Mucosa of rectum (tissue), 2 donors: ENCODE measurements at regions not wholly inside any gene's neighbourhood (a gene's known extent, or its start where the extent isn't known, plus 50 kb on each side); places are given as distances from the start of the nearest gene placed in this dataset.
"Not testable (repeated sequence)": the region's sequence is repeated elsewhere in the genome, so short reads cannot be mapped to it uniquely, and the experiment has no call there.

Experiments
- H3K27ac ChIP-seq, 2 donors: one replicate each; pipeline ENCODE4 v1.7.0; 2013; ENCODE audit warnings: inconsistent platforms in 2 of 2, low read depth in 2 of 2, low read length in 2 of 2
- H3K27me3 ChIP-seq, 2 donors: one replicate each; pipeline ENCODE4 v1.7.0; 2013; ENCODE audit warnings: low read length in 2 of 2; ENCODE audit not compliant: control insufficient read depth in 2 of 2, insufficient read depth in 2 of 2
- H3K36me3 ChIP-seq, 2 donors: one replicate each; pipeline ENCODE4 v1.7.0; 2013; ENCODE audit warnings: low read length in 2 of 2; ENCODE audit not compliant: control insufficient read depth in 2 of 2, insufficient read depth in 2 of 2
- H3K4me1 ChIP-seq, 2 donors: one replicate each; pipeline ENCODE4 v1.7.0; 2013; ENCODE audit warnings: low read length in 2 of 2, mild to moderate bottlenecking in 1 of 2; ENCODE audit not compliant: control insufficient read depth in 2 of 2, insufficient read depth in 2 of 2
- H3K4me3 ChIP-seq, 2 donors: one replicate each; pipeline ENCODE4 v1.7.0; 2013; ENCODE audit warnings: low read length in 2 of 2
- H3K9ac ChIP-seq, 2 donors: one replicate each; pipeline ENCODE4 v1.7.0; 2013; ENCODE audit warnings: low read length in 2 of 2, low read depth in 1 of 2, mild to moderate bottlenecking in 1 of 2
- H3K9me3 ChIP-seq, 2 donors: one replicate each; pipeline ENCODE4 v1.7.0; 2013; ENCODE audit warnings: low read length in 2 of 2; ENCODE audit not compliant: control insufficient read depth in 2 of 2
- donor health status: healthy.
- donor health status: Normal muscosa, but diverticular disease.

DNA sequence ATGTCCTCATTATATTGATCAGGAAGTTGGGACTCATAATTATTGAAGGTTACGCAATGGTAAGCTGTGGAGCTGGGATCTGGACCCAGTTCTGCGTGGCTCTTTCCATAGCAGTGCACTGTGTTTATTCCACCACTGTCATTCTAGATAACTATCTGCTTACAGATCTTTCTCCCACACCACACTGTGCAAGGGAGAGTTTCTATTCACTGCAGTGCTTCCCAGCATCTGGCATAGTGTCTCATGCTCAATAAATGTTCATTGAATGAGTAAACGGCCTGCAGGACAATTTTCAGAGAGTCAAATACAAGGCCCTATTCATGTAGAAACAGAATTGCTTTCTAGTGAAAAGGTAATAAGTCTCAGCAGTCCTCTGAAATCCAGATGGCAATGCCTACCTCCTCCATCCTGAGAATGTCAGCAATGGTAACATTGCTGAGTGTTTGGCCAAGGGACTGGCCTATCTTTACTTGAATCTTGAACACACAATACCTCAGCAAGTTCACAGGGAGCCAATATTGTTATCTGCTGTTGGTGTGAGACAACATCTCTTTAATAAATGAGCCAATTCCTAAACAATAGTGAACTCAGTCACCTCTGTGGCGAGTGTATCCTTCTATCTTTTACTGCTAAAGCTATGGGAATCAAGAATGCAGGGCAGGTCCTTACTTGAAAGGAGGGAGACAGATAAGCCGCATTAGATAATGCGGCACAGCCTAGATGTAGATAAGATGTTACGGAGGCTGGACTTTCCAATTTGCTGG, 332.4 kb upstream of the PRICKLE1 start:
- Histone ChIP-seq H3K27me3 (no peaks in the 10 kb centered on the region), H3K9ac (no peak overlapping the region), H3K4me1 (no peaks in the 10 kb centered on the region), H3K27ac (no peak overlapping the region), H3K9me3 (no peaks in the 10 kb centered on the region), H3K4me3 (no peak overlapping the region), H3K36me3 (no peaks in the 10 kb centered on the region)

DNA sequence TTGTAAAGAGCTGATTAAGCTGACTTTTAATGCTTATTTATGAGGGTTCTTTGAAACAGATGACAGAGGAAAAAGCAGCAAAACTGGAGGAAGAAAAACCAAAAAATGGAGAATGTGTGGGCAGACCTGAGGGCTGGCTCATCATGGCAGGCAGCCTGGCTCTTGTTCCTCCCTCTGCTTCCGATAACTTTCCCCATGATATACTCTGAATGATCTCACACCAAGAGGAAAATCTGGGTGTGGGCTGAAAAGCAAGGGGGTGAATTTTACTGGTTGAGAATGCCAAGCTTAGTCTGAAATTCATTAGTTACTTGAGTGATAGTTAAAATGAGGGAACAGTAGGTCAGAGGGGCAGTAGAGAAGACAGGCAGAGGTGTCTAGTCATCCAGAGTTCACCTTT, 330.1 kb upstream of the PRICKLE1 start:
- Histone ChIP-seq H3K27ac (no peak overlapping the region), H3K9me3 (no peaks in the 10 kb centered on the region), H3K27me3 (no peaks in the 10 kb centered on the region), H3K36me3 (no peaks in the 10 kb centered on the region), H3K9ac (no peak overlapping the region), H3K4me3 (no peak overlapping the region), H3K4me1 (no peaks in the 10 kb centered on the region)

DNA sequence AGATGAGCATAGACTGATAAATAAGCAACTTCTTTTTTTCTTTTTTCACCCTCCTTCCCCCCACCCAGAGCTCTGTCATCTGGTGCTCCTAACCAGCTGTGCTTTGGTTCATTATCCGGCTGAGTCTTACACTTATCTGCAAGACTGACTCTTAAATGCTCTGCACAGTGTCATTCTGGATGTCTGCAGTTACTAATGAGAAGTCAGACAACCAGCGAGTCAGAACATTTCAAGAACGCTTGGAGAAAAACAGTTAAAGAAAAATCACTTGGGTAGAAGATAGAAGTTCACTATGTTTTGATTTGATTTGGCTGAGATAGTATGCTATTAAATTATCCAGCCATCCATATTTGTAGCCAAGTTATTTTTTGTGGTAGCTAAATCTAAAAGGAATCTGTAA, 328.9 kb upstream of the PRICKLE1 start:
- no peaks in the 10 kb centered on the region for H3K4me1 ChIP-seq
- no peaks in the 10 kb centered on the region for H3K9me3 ChIP-seq
- no peaks in the 10 kb centered on the region for H3K36me3 ChIP-seq
- H3K9ac ChIP-seq = no peak overlapping the region
- H3K27me3 ChIP-seq = no peaks in the 10 kb centered on the region
- no peak overlapping the region for H3K4me3 ChIP-seq
- no peak overlapping the region for H3K27ac ChIP-seq

DNA sequence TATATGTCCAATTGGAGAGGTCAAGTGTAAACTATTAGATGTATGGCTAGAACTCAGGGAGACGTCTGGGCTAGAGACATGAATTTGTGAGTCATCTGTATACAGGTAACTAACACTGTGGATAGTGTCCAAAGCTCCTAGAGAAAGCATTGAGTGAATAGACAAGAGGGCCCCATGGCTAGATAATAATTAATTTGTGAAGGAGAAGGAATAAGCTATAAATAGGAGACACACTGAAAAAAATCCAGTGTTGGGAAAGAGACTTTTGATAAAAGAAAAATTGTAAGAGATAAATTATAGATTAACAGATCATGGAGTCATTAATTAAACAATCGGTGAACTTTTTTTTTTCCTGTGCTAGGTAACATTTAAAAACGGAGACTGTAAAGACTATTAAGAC, 326.6 kb upstream of the PRICKLE1 start:
- no peak overlapping the region for H3K4me3 ChIP-seq
- H3K9me3 ChIP-seq = no peaks in the 10 kb centered on the region
- no peak overlapping the region for H3K27ac ChIP-seq

DNA sequence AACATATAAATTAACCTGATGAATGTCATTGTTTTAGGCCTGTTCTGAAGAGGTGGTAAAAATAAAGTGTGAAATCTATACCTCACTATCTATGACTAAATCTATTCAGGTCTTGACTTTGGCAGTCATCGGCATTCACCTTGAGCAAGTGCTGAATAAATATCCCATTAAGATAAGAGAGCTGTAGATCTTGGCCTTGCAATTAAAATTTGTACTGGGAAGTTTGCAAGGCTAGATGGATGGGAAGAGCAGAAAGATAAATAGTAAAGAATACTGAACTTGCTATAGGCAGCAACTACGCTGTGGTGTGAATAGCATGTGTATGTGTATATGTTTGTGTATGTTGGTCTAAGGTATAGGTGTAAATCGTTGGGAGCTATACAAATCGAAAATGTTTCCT, 325.9 kb upstream of the PRICKLE1 start:
- no peaks in the 10 kb centered on the region for H3K4me1 ChIP-seq
- H3K9me3 ChIP-seq = no peaks in the 10 kb centered on the region
- no peaks in the 10 kb centered on the region for H3K36me3 ChIP-seq
- no peaks in the 10 kb centered on the region for H3K27me3 ChIP-seq
- no peak overlapping the region for H3K9ac ChIP-seq
- no peak overlapping the region for H3K27ac ChIP-seq
- no peak overlapping the region for H3K4me3 ChIP-seq

More for the DNA sequence above, 326.6 kb upstream of the PRICKLE1 start:
- H3K9ac ChIP-seq = no peak overlapping the region
- no peaks in the 10 kb centered on the region for H3K4me1 ChIP-seq
- H3K27me3 ChIP-seq = no peaks in the 10 kb centered on the region
- no peaks in the 10 kb centered on the region for H3K36me3 ChIP-seq

DNA sequence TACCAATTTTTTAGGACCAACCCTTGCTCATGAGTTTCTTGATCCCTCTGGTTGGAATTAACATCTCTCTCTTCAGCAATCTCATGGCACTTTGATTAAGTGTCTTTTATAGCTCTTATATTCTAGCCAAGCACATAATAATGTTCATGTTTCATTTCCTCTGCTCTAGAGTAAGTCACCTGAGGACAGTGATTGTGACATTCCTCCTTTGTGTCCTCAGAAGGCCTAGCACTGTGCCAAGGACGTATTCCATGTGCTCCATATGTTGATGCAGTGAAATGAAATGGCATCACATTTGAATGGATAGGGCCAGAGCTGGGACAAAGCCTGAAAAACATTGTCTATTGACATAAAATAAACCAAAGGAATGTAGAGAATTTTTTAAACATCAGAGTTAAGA, 322.8 kb upstream of the PRICKLE1 start:
- H3K27ac ChIP-seq = no peak overlapping the region
- H3K9me3 ChIP-seq = no peaks in the 10 kb centered on the region

DNA sequence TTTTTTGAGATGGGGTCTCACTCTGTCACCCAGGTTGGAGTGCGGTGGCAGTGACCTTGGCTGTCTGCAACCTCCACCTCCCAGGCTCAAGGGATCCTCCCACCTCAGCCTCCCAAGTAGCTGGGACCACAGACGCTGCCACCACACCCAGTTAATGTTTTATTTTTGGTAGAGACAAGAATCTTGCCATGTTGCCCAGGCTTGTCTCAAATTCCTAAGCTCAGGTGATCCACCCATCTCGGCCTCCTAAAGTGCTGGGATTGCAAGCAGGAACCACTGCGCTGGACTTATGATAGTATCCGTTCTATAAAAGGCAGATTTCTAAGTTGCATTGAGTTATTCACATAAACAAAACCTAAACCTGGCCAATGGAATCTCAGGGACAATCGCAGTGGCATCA, 321.1 kb upstream of the PRICKLE1 start:
- no peaks in the 10 kb centered on the region for H3K9me3 ChIP-seq
- H3K9ac ChIP-seq = no peak overlapping the region
- no peaks in the 10 kb centered on the region for H3K36me3 ChIP-seq
- H3K4me3 ChIP-seq = no peak overlapping the region
- no peak overlapping the region for H3K27ac ChIP-seq
- no peaks in the 10 kb centered on the region for H3K27me3 ChIP-seq
- no peaks in the 10 kb centered on the region for H3K4me1 ChIP-seq

More for the DNA sequence above, 322.8 kb upstream of the PRICKLE1 start:
- Histone ChIP-seq H3K27me3 (no peaks in the 10 kb centered on the region), H3K4me1 (no peaks in the 10 kb centered on the region), H3K9ac (no peak overlapping the region), H3K36me3 (no peaks in the 10 kb centered on the region), H3K4me3 (no peak overlapping the region)

DNA sequence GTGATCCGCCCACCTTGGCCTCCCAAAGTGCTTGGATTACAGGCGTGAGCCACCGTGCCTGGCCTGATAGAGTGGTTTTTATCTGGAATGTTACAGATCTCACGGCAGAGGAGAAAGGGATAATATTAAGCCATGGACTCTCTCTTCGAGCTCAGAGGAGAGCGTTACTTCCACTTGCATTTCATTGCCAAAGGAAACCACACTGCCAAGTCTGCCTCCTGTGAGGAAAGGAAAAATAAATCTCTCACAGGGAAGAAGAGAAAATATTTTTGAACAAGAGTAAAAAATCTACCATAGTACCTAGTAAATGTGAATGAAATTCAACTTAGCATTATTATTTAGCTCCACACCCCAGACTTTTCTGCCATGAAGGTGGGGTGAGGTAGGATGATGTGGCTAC, 319.2 kb upstream of the PRICKLE1 start:
- Histone ChIP-seq H3K4me3 (no peak overlapping the region), H3K36me3 (no peaks in the 10 kb centered on the region), H3K27ac (no peak overlapping the region), H3K9ac (no peak overlapping the region), H3K27me3 (no peaks in the 10 kb centered on the region), H3K9me3 (no peaks in the 10 kb centered on the region), H3K4me1 (no peaks in the 10 kb centered on the region)

DNA sequence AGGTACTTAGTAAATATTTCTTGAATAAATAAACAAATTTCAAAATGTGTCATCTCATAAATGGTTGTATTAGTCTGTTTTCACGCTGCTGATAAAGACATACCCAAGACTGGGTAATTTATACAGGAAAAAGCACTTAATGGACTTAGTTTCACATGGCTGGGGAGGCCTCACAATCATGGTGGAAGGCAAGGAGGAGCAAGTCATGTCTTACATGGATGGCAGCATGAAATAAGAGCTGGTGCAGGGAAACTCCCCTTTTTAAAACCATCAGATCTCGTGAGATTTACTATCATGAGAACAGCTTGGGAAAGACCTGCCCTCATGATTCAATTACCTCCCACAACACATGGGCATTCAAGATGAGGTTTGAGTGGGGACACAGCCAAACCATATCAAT, 317.3 kb upstream of the PRICKLE1 start:
- not testable (repeated sequence) for H3K27me3 ChIP-seq, H3K36me3 ChIP-seq, H3K9me3 ChIP-seq, H3K9ac ChIP-seq, H3K4me3 ChIP-seq, H3K27ac ChIP-seq, H3K4me1 ChIP-seq

DNA sequence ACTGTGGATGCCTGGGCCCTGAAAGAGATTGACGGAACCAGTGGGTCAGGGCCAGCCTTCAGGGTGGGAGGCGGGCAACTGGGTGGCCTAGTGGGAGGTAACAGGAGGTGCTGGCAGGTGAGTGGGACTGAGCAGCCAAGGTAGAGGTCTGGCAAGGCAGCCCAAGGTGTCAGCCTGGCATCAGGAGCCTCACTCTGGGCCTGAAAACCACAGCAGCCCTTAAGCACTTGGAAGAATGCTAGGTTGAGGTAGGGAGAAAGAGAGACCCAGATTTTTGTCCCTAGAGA, 315.8 kb upstream of the PRICKLE1 start:
- H3K4me3 ChIP-seq = no peak overlapping the region
- peaks cover 0 to 4% of the 10 kb centered on the region in 2 donors for H3K9me3 ChIP-seq
- no peak overlapping the region for H3K27ac ChIP-seq
- no peaks in the 10 kb centered on the region for H3K36me3 ChIP-seq
- H3K4me1 ChIP-seq = no peaks in the 10 kb centered on the region
- H3K9ac ChIP-seq = no peak overlapping the region
- no peaks in the 10 kb centered on the region for H3K27me3 ChIP-seq
